Epithelial cell of proximal tubule (primary cell): ENCODE measurements at regions not wholly inside any gene's neighbourhood (a gene's known extent, or its start where the extent isn't known, plus 50 kb on each side); places are given as distances from the start of the nearest gene placed in this dataset.
A peak's percentile ranks its signal among the peaks of the same experiment; 100 is the strongest.

Source experiments
- DNase-seq: peaks from one replicate; pipeline ENCODE4 v3.0.0-alpha.2; 2011; ENCODE audit warnings: low read depth
- H3K4me3 ChIP-seq: 2 replicates; pipeline ENCODE4 v1.5.1; 2011; ENCODE audit warnings: low read depth, mild to moderate bottlenecking, low read length
- CTCF ChIP-seq: conservative IDR thresholded peaks from 2 replicates; pipeline ENCODE4 v1.5.1; 2012; ENCODE audit warnings: low read depth, mild to moderate bottlenecking, low read length

- DNase-seq, result no peak
- TF ChIP-seq CTCF, result no peak
- H3K4me3 ChIP-seq, result no peak overlapping the region
Measured at GRCh38 chr7:81014266-81014665, 95.4 kb upstream of the SEMA3C start.

GRCh38 chr7:81013083-81013817 is 94.4 kb upstream of the SEMA3C start:
- TF ChIP-seq CTCF, result no peak
- DNase-seq, result peak; percentile 68
- H3K4me3 ChIP-seq, result no peak overlapping the region

DNA sequence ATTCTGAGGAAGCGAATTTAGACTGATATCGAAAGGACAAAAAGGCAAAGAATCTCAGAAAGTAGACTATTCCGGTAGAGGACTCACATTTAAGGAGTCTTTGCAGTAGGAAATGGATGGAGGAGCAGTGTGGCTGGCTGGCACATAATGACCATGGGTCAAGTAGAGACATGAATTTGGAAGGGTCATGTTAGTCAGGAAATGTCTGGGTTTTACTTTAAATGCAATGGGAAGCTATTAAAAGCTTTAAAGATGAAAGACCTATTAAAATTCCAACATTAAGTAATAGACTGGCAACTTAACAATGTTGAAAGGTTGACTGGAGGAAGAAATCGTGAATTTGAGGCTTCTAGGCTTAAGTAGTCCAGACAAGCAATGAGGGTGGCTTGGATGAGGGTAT is 90.0 kb upstream of the SEMA3C start:
- DNase-seq, result no peak
- H3K4me3 ChIP-seq, result no peak overlapping the region
- no peak for TF ChIP-seq CTCF

GRCh38 chr7:81007051-81007450 is 88.2 kb upstream of the SEMA3C start:
- no peak overlapping the region for H3K4me3 ChIP-seq
- no peak for TF ChIP-seq CTCF
- DNase-seq, result no peak

- no peak overlapping the region for H3K4me3 ChIP-seq
- no peak for DNase-seq
- TF ChIP-seq CTCF, result no peak
Measured at GRCh38 chr7:81005254-81005653, 86.4 kb upstream of the SEMA3C start.

GRCh38 chr7:81004098-81004497 is 85.2 kb upstream of the SEMA3C start:
- H3K4me3 ChIP-seq, result no peak overlapping the region
- peak; percentile 46 for DNase-seq
- TF ChIP-seq CTCF, result no peak

- H3K4me3 ChIP-seq, result no peak overlapping the region
- no peak for TF ChIP-seq CTCF
- no peak for DNase-seq
Measured at GRCh38 chr7:81003326-81003725, 84.5 kb upstream of the SEMA3C start.
